HG02610 (cell line): ENCODE measurements at regions not wholly inside any gene's neighbourhood (a gene's known extent, or its start where the extent isn't known, plus 50 kb on each side); places are given as distances from the start of the nearest gene placed in this dataset.

ENCODE experiments used
- ATAC-seq: cut with Tn5 transposase; IDR thresholded peaks from one replicate; pipeline ENCODE4 v1.9.1; 2021; ENCODE audit warnings: mild to moderate bottlenecking, moderate library complexity; ENCODE audit not compliant: unreplicated experiment

GRCh38 chr6:22227824-22228610 lies 68.8 kb downstream of the PRL start:
- no peak for ATAC-seq

- no peak for ATAC-seq
Observed at GRCh38 chr6:22231050-22231449, 65.8 kb downstream of the PRL start.

GRCh38 chr6:22231616-22232015 lies 65.2 kb downstream of the PRL start:
- ATAC-seq: no peak

- ATAC-seq: no peak
Observed at GRCh38 chr6:22236626-22237414, 60.0 kb downstream of the PRL start.
